H1 (cell line): ENCODE measurements at regions not wholly inside any gene's neighbourhood (a gene's known extent, or its start where the extent isn't known, plus 50 kb on each side); places are given as distances from the start of the nearest gene placed in this dataset.

Source experiments
- CBX8 ChIP-seq: fragments of 300-800, 300-1000 bp; sonication (generic); IDR thresholded peaks from 2 replicates; pipeline ENCODE4 v1.7.1; 2016; ENCODE audit warnings: low read depth, low read length, borderline replicate concordance
- CEBPB ChIP-seq: IDR thresholded peaks from 2 replicates; pipeline ENCODE4 v1.6.1; 2012; ENCODE audit warnings: low read depth, low read length
- CHD2 ChIP-seq: IDR thresholded peaks from 2 replicates; pipeline ENCODE4 v1.6.1; 2012; ENCODE audit warnings: low read length, improper control_type of control experiment
- CHD7 ChIP-seq: fragments of 300-600 bp; sonication (generic); IDR thresholded peaks from 2 replicates; pipeline ENCODE4 v1.7.1; 2012; ENCODE audit warnings: low read length, moderate library complexity, mild to moderate bottlenecking, inconsistent platforms; ENCODE audit not compliant: insufficient replicate concordance
- CREB1 ChIP-seq: IDR thresholded peaks from 2 replicates; pipeline ENCODE4 v1.6.1; 2012; ENCODE audit warnings: inconsistent platforms
- EP300 ChIP-seq, 2 experiments: IDR thresholded peaks; 1 replicate in 1 of 2; 2 replicates in 1 of 2; pipeline ENCODE4 v1.6.1; 2011 to 2012; ENCODE audit warnings: low read depth in 2 of 2, low read length in 2 of 2, mild to moderate bottlenecking in 2 of 2, borderline replicate concordance in 1 of 2, inconsistent platforms in 1 of 2, moderate library complexity in 1 of 2
- EZH2 ChIP-seq: fragments of 200-600 bp; sonication (generic); IDR thresholded peaks from 2 replicates; pipeline ENCODE4 v1.7.1; 2012; ENCODE audit warnings: low read depth, mild to moderate bottlenecking, moderate library complexity, low read length, inconsistent platforms; ENCODE audit not compliant: severe bottlenecking
- JUND ChIP-seq: IDR thresholded peaks from 2 replicates; pipeline ENCODE4 v1.6.1; 2011; ENCODE audit warnings: mild to moderate bottlenecking, improper control_type of control experiment, low read length
- RBBP5 ChIP-seq: IDR thresholded peaks from 2 replicates; pipeline ENCODE4 v1.7.1; 2012; ENCODE audit warnings: low read depth, mild to moderate bottlenecking, inconsistent platforms, low read length, moderate library complexity, borderline replicate concordance
- SIN3A ChIP-seq, 2 experiments: IDR thresholded peaks in 1 of 2; conservative IDR thresholded peaks in 1 of 2; 2 replicates each; pipeline ENCODE4 v1.6.1; 2011 to 2012; ENCODE audit warnings: low read length in 2 of 2, improper control_type of control experiment in 1 of 2, low read depth in 1 of 2, mild to moderate bottlenecking in 1 of 2
- YY1 ChIP-seq: IDR thresholded peaks from 2 replicates; pipeline ENCODE4 v1.6.1; 2011; ENCODE audit warnings: low read depth, mild to moderate bottlenecking, low read length

GRCh38 chr13:72132075-72132474 lies 265.1 kb upstream of the DACH1 start (continued):
- TF ChIP-seq CHD7 (no peak), YY1 (no peak), EP300 (IDR thresholded peaks at IDR 0.05; ENCODE audit: borderline replicate concordance in 1 of 2, low read depth in 2 of 2, low read length in 2 of 2) (no peak), CREB1 (no peak), CBX8 (no peak), JUND (no peak), RBBP5 (no peak), SIN3A (conservative IDR thresholded peaks at IDR 0.05 in 1 of 2, IDR thresholded peaks at IDR 0.05 in 1 of 2; ENCODE audit: low read depth in 1 of 2, low read length in 2 of 2) (no peak), CHD2 (no peak), CEBPB (no peak), EZH2 (no peak)
